ENCODE measurements at regions not wholly inside any gene's neighbourhood (a gene's known extent, or its start where the extent isn't known, plus 50 kb on each side); places are given as distances from the start of the nearest gene placed in this dataset.

DNA sequence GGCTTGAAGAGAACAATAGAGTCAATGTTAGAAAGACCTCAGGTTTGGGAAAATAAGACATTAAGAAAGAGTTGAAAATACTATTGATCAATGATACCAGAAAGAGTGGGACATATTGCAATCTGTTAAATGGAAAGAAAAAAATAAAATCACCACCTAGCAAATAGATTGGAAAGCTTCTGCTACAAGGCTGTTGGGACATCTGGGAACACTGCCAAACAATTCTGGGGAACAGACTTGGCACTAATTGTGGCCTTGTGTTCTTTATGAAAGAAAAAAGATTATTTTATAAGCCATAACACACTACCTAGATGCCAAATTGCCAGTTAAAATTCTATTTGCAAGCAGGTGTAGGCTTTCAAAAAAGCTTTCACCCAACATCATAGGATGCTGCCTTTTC, 137.8 kb downstream of the TSEN15 start:
- H3K27ac ChIP-seq (ENCODE audit: low read depth, low read length): no peak overlapping the region
- no peak overlapping the region for H3K4me2 ChIP-seq (ENCODE audit: low read length)
- H3K36me3 ChIP-seq (ENCODE audit: control insufficient read depth, low read length): no peaks in the 10 kb centered on the region
- H3K4me3 ChIP-seq (ENCODE audit: low read length): no peak overlapping the region
- no peaks in the 10 kb centered on the region for H3K9me3 ChIP-seq (ENCODE audit: control insufficient read depth, insufficient read depth, low read length)
- H4K20me1 ChIP-seq (ENCODE audit: control insufficient read depth, insufficient read depth, low read depth, low read length): no peaks in the 10 kb centered on the region
- H3K9me2 ChIP-seq (replicated peaks; ENCODE audit: control insufficient read depth, low read length): no peaks in the 10 kb centered on the region
- no peaks in the 10 kb centered on the region for H3F3A ChIP-seq (ENCODE audit: control insufficient read depth, insufficient read depth)
- TF ChIP-seq, protein P1, sequence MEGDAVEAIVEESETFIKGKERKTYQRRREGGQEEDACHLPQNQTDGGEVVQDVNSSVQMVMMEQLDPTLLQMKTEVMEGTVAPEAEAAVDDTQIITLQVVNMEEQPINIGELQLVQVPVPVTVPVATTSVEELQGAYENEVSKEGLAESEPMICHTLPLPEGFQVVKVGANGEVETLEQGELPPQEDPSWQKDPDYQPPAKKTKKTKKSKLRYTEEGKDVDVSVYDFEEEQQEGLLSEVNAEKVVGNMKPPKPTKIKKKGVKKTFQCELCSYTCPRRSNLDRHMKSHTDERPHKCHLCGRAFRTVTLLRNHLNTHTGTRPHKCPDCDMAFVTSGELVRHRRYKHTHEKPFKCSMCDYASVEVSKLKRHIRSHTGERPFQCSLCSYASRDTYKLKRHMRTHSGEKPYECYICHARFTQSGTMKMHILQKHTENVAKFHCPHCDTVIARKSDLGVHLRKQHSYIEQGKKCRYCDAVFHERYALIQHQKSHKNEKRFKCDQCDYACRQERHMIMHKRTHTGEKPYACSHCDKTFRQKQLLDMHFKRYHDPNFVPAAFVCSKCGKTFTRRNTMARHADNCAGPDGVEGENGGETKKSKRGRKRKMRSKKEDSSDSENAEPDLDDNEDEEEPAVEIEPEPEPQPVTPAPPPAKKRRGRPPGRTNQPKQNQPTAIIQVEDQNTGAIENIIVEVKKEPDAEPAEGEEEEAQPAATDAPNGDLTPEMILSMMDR (IDR thresholded peaks at IDR 0.05; ENCODE audit: low read depth, low read length, poor library complexity, severe bottlenecking): no peak
- TF ChIP-seq EZH2phosphoT487 (IDR thresholded peaks at IDR 0.05; ENCODE audit: borderline replicate concordance, low read length): no peak
- H3K27me3 ChIP-seq (ENCODE audit: control insufficient read depth, low read length): no peaks in the 10 kb centered on the region
- no peaks in the 10 kb centered on the region for H3K79me2 ChIP-seq (ENCODE audit: control insufficient read depth, low read length)
- no peaks in the 10 kb centered on the region for H3K4me1 ChIP-seq (ENCODE audit: control insufficient read depth, low read length)

DNA sequence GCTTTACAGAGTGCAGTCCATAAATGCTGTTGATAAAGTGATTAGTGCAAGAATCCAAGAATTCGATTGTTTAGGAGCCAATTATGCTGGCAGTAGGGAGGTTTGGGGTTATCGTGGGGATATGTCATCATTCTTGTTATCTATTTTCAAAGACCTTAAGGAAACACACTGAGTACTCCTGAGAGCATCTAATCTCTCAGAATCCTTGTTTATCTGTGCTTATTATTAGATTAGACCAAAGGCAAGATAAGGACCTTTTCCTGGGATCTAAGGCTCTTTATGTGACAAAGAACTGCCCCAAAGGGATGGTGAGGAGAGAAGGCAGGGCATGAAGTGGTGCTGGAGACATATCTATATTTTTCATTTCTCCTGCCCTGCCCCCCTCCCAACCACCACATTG, 139.1 kb downstream of the TSEN15 start:
- H3K27ac ChIP-seq (ENCODE audit: low read depth, low read length): no peak overlapping the region
- H3K9me3 ChIP-seq (ENCODE audit: control insufficient read depth, insufficient read depth, low read length): no peaks in the 10 kb centered on the region
- H3F3A ChIP-seq (ENCODE audit: control insufficient read depth, insufficient read depth): no peaks in the 10 kb centered on the region
- H3K4me3 ChIP-seq (ENCODE audit: low read length): no peak overlapping the region
- no peaks in the 10 kb centered on the region for H3K9me2 ChIP-seq (replicated peaks; ENCODE audit: control insufficient read depth, low read length)
- no peaks in the 10 kb centered on the region for H3K4me1 ChIP-seq (ENCODE audit: control insufficient read depth, low read length)
- no peaks in the 10 kb centered on the region for H3K79me2 ChIP-seq (ENCODE audit: control insufficient read depth, low read length)
- H4K20me1 ChIP-seq (ENCODE audit: control insufficient read depth, insufficient read depth, low read depth, low read length): no peaks in the 10 kb centered on the region
- no peak overlapping the region for H3K4me2 ChIP-seq (ENCODE audit: low read length)
- H3K27me3 ChIP-seq (ENCODE audit: control insufficient read depth, low read length): no peaks in the 10 kb centered on the region
- TF ChIP-seq, protein P1 (IDR thresholded peaks at IDR 0.05; ENCODE audit: low read depth, low read length, poor library complexity, severe bottlenecking): no peak
- TF ChIP-seq EZH2phosphoT487 (IDR thresholded peaks at IDR 0.05; ENCODE audit: borderline replicate concordance, low read length): no peak
- no peaks in the 10 kb centered on the region for H3K36me3 ChIP-seq (ENCODE audit: control insufficient read depth, low read length)

DNA sequence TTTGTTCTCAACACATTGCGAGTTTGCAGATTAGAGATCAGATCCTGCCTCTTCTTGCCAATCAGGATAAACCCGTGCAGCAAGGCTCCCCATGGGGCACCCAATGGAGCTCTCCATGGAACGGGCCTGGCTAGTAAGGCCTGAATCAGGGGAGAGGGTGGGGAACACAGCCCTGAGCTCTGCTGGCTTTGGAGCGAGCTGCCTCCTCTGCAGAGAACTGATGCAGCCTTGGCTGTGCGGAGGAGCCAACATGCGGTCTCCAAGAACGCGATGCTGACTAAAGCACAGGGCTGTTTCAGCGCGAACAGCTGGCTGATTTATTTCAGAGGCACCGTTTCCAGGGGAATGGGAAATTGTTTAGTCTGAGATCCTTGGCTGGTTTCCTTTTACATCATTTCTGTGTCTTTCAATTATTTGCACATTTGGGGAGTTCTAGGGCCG, 139.7 kb downstream of the TSEN15 start:
- H3K79me2 ChIP-seq (ENCODE audit: control insufficient read depth, low read length): no peaks in the 10 kb centered on the region
- H3K4me1 ChIP-seq (ENCODE audit: control insufficient read depth, low read length): no peaks in the 10 kb centered on the region
- no peak overlapping the region for H3K4me2 ChIP-seq (ENCODE audit: low read length)
- H3K36me3 ChIP-seq (ENCODE audit: control insufficient read depth, low read length): no peaks in the 10 kb centered on the region
- no peak for TF ChIP-seq EZH2phosphoT487 (IDR thresholded peaks at IDR 0.05; ENCODE audit: borderline replicate concordance, low read length)
- H3K9me3 ChIP-seq (ENCODE audit: control insufficient read depth, insufficient read depth, low read length): no peaks in the 10 kb centered on the region
- H4K20me1 ChIP-seq (ENCODE audit: control insufficient read depth, insufficient read depth, low read depth, low read length): no peaks in the 10 kb centered on the region
- H3K9me2 ChIP-seq (replicated peaks; ENCODE audit: control insufficient read depth, low read length): no peaks in the 10 kb centered on the region
- no peaks in the 10 kb centered on the region for H3K27me3 ChIP-seq (ENCODE audit: control insufficient read depth, low read length)
- H3K4me3 ChIP-seq (ENCODE audit: low read length): no peak overlapping the region
- H3F3A ChIP-seq (ENCODE audit: control insufficient read depth, insufficient read depth): no peaks in the 10 kb centered on the region
- H3K27ac ChIP-seq (ENCODE audit: low read depth, low read length): no peak overlapping the region

DNA sequence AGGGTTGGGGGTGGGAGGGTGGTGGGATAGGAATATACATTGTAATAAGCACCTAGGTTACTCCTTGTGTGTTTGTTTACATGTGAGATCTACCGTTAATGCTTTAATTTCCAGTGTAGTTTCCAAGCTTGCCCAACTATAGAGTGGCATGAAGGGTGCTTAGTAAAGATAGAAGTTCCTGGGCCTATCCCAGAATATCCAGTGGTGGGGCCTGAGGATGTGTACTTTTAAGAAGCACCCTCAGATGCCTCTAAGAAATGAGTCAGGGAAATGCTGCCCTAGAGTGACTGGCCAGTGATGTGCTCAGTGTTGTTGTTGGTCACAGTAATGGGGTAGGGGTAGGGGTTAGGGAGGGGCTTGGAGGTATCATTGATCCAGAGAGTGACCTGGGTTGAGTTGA, 141.3 kb downstream of the TSEN15 start:
- Histone ChIP-seq H3K36me3 (ENCODE audit: control insufficient read depth, low read length) (no peaks in the 10 kb centered on the region), H3K27ac (ENCODE audit: low read depth, low read length) (no peak overlapping the region), H3K4me3 (ENCODE audit: low read length) (no peak overlapping the region), H4K20me1 (ENCODE audit: control insufficient read depth, insufficient read depth, low read depth, low read length) (no peaks in the 10 kb centered on the region), H3K4me2 (ENCODE audit: low read length) (no peak overlapping the region), H3F3A (ENCODE audit: control insufficient read depth, insufficient read depth) (no peaks in the 10 kb centered on the region), H3K9me3 (ENCODE audit: control insufficient read depth, insufficient read depth, low read length) (no peaks in the 10 kb centered on the region), H3K4me1 (ENCODE audit: control insufficient read depth, low read length) (no peaks in the 10 kb centered on the region), H3K9me2 (replicated peaks; ENCODE audit: control insufficient read depth, low read length) (no peaks in the 10 kb centered on the region), H3K79me2 (ENCODE audit: control insufficient read depth, low read length) (no peaks in the 10 kb centered on the region), H3K27me3 (ENCODE audit: control insufficient read depth, low read length) (no peaks in the 10 kb centered on the region)
- TF ChIP-seq, protein P1 (IDR thresholded peaks at IDR 0.05; ENCODE audit: low read depth, low read length, poor library complexity, severe bottlenecking): no peak
- TF ChIP-seq EZH2phosphoT487 (IDR thresholded peaks at IDR 0.05; ENCODE audit: borderline replicate concordance, low read length): no peak
